Liver (tissue), 8 donors: ENCODE measurements at regions not wholly inside any gene's neighbourhood (a gene's known extent, or its start where the extent isn't known, plus 50 kb on each side); places are given as distances from the start of the nearest gene placed in this dataset.

Experiments
- DNase-seq: peaks from one replicate; pipeline ENCODE4 v3.0.0-alpha.2; 2017; ENCODE audit warnings: low spot score
- H3K27ac ChIP-seq, 2 donors: one replicate each; pipeline ENCODE4 v1.7.0; 2013; ENCODE audit warnings: inconsistent platforms in 2 of 2, low read length in 2 of 2, control low read depth in 1 of 2, low read depth in 1 of 2, mild to moderate bottlenecking in 1 of 2
- H3K27me3 ChIP-seq, 4 donors: one replicate each; pipeline versions ENCODE4 v1.6.1 to v1.7.0; 2013; ENCODE audit warnings: low read length in 3 of 4, inconsistent platforms in 1 of 4, mild to moderate bottlenecking in 1 of 4, moderate library complexity in 1 of 4; ENCODE audit not compliant: control insufficient read depth in 4 of 4, insufficient read depth in 4 of 4
- H3K36me3 ChIP-seq, 4 donors: one replicate each; pipeline versions ENCODE4 v1.6.1 to v1.7.0; 2013; ENCODE audit warnings: low read length in 3 of 4, mild to moderate bottlenecking in 3 of 4, low read depth in 1 of 4, moderate library complexity in 1 of 4; ENCODE audit not compliant: control insufficient read depth in 4 of 4, insufficient read depth in 3 of 4
- H3K4me1 ChIP-seq, 4 donors: one replicate each; pipeline versions ENCODE4 v1.6.1 to v1.7.0; 2013; ENCODE audit warnings: low read length in 3 of 4, mild to moderate bottlenecking in 3 of 4, moderate library complexity in 1 of 4; ENCODE audit not compliant: control insufficient read depth in 4 of 4, insufficient read depth in 4 of 4
- H3K4me3 ChIP-seq, 3 donors: one replicate each; pipeline versions ENCODE4 v1.6.1 to v1.7.0; 2013; ENCODE audit warnings: low read length in 3 of 3, control low read depth in 1 of 3, low read depth in 1 of 3, mild to moderate bottlenecking in 1 of 3
- H3K9ac ChIP-seq, 2 donors: one replicate each; pipeline ENCODE4 v1.7.0; 2013; ENCODE audit warnings: low read length in 2 of 2, mild to moderate bottlenecking in 2 of 2, moderate library complexity in 2 of 2, control low read depth in 1 of 2, low read depth in 1 of 2
- H3K9me3 ChIP-seq, 4 donors: one replicate each; pipeline versions ENCODE4 v1.6.1 to v1.7.0; 2013; ENCODE audit warnings: low read length in 3 of 4; ENCODE audit not compliant: control insufficient read depth in 4 of 4
- EGR1 ChIP-seq, 2 donors: IDR thresholded peaks; 2 replicates each; pipeline ENCODE4 v1.6.1; 2016 to 2018; ENCODE audit warnings: antibody characterized with exemption in 2 of 2, low read depth in 2 of 2
- FOXA2 ChIP-seq: IDR thresholded peaks from 2 replicates; pipeline ENCODE4 v1.6.1; 2016; ENCODE audit warnings: antibody characterized with exemption
- HNF4A ChIP-seq, 2 donors: conservative IDR thresholded peaks; 2 replicates each; pipeline ENCODE4 v1.6.1; 2016; ENCODE audit warnings: antibody characterized with exemption in 2 of 2, mild to moderate bottlenecking in 2 of 2
- JUND ChIP-seq, 2 donors: IDR thresholded peaks; 2 replicates each; pipeline ENCODE4 v1.6.1; 2016; ENCODE audit warnings: antibody characterized with exemption in 2 of 2
- NR2F2 ChIP-seq: IDR thresholded peaks from 2 replicates; pipeline ENCODE4 v1.6.1; 2016; ENCODE audit warnings: antibody characterized with exemption
- RAD21 ChIP-seq, 2 donors: IDR thresholded peaks; 2 replicates each; pipeline ENCODE4 v1.6.1; 2016; ENCODE audit warnings: antibody characterized with exemption in 2 of 2, mild to moderate bottlenecking in 2 of 2
- RXRA ChIP-seq, 2 donors: IDR thresholded peaks; 2 replicates each; pipeline ENCODE4 v1.6.1; 2017 to 2018; ENCODE audit warnings: antibody characterized with exemption in 2 of 2, mild to moderate bottlenecking in 1 of 2
- YY1 ChIP-seq: IDR thresholded peaks from 2 replicates; pipeline ENCODE4 v1.6.1; 2016; ENCODE audit warnings: antibody characterized with exemption, mild to moderate bottlenecking
- WGBS: extraction: QIAGEN DNeasy Blood & Tissue Kit; methylation state at CpG from one replicate; pipeline ENCODE4 v1.1.7; 2013; 5-methylcytosine and 5-hydroxymethylcytosine counted together
- TF ChIP-seq, protein P1 (sequence below): IDR thresholded peaks from 2 replicates; pipeline ENCODE4 v1.6.1; 2016; ENCODE audit warnings: antibody characterized with exemption
- TF ChIP-seq, protein P2 (sequence below): fragments of 150-350 bp; IDR thresholded peaks from 2 replicates; pipeline ENCODE4 v1.5.1; 2017; ENCODE audit warnings: improper control_type of control experiment, low read depth, low read length; ENCODE audit not compliant: missing input control
- TF ChIP-seq, protein P3 (sequence below): IDR thresholded peaks from 2 replicates; pipeline ENCODE4 v1.6.1; 2016; ENCODE audit warnings: antibody characterized with exemption, mild to moderate bottlenecking
- TF ChIP-seq, protein P4 (sequence below): IDR thresholded peaks from 2 replicates; pipeline ENCODE4 v1.6.1; 2016; ENCODE audit warnings: antibody characterized with exemption
- TF ChIP-seq, protein P5 (sequence below): IDR thresholded peaks from 2 replicates; pipeline ENCODE4 v1.6.1; 2016; ENCODE audit warnings: antibody characterized with exemption
- donor health status: healthy.
- donor health status: healthy.
- donor health status: healthy.
- donor health status: healthy.
- donor health status: healthy.

DNA sequence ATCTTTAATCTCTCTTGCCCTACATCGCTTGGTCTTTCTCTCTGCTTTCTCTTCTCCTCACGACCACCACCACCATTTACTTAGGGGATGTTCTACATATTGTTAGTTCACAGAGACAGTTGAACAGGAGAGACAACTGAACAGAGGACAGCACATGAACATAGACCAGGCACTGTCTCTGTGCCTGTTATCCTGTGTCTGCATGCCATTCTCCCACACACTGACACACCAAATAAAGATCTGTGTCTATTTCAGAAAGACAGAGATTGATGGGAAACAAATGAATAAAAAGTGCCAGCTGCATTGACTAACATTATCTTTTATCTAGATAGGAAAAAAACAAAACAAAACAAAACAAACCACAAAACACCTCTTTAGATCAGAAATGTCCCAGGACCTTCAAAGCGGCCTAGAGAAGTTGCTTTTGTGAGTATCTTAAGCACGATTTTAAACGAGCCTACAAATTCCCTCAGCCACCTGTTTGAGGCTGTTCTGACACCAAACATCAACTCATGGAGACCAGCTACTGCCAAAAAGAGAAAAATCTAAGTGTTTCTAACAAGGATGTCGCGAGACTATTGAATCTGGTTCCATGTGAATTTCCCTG, 77.6 kb upstream of the PARP11 start:
- WGBS: 80% methylated on average over 7 of the region's 7 CpGs
- no peaks in the 10 kb centered on the region for H3K36me3 ChIP-seq
- H3K27ac ChIP-seq: no peak overlapping the region
- H3K9ac ChIP-seq: no peak overlapping the region
- no peaks in the 10 kb centered on the region for H3K4me1 ChIP-seq
- DNase-seq: no peak
- H3K4me3 ChIP-seq: no peak overlapping the region
- TF ChIP-seq, protein P1, sequence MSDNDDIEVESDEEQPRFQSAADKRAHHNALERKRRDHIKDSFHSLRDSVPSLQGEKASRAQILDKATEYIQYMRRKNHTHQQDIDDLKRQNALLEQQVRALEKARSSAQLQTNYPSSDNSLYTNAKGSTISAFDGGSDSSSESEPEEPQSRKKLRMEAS: no peak
- H3K9me3 ChIP-seq: no peaks in the 10 kb centered on the region
- H3K27me3 ChIP-seq: no peaks in the 10 kb centered on the region

DNA sequence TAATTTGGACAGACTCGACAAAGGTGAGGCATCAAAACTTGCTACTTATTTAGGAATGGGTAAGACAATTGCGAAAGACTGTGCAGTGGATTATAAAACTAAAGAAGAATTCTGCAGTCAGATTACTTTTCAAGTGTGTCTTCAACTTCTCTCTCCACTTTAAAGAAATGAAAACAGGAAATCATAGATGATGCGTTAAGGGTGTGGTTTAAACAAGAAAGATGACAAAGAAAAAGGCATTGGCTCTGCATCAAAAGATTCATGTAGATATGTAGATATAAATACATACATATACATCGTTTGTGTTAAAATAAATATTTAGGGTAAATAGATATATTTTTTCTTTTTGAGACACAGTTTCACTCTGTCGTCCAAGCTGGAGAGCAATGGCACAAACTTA, 74.6 kb upstream of the PARP11 start:
- H3K27me3 ChIP-seq: no peaks in the 10 kb centered on the region
- no peaks in the 10 kb centered on the region for H3K4me1 ChIP-seq
- H3K4me3 ChIP-seq: no peak overlapping the region
- H3K9me3 ChIP-seq: no peaks in the 10 kb centered on the region
- TF ChIP-seq, protein P2, sequence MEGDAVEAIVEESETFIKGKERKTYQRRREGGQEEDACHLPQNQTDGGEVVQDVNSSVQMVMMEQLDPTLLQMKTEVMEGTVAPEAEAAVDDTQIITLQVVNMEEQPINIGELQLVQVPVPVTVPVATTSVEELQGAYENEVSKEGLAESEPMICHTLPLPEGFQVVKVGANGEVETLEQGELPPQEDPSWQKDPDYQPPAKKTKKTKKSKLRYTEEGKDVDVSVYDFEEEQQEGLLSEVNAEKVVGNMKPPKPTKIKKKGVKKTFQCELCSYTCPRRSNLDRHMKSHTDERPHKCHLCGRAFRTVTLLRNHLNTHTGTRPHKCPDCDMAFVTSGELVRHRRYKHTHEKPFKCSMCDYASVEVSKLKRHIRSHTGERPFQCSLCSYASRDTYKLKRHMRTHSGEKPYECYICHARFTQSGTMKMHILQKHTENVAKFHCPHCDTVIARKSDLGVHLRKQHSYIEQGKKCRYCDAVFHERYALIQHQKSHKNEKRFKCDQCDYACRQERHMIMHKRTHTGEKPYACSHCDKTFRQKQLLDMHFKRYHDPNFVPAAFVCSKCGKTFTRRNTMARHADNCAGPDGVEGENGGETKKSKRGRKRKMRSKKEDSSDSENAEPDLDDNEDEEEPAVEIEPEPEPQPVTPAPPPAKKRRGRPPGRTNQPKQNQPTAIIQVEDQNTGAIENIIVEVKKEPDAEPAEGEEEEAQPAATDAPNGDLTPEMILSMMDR: no peak
- 81% methylated on average over 5 of the region's 5 CpGs for WGBS
- H3K36me3 ChIP-seq: no peaks in the 10 kb centered on the region
- DNase-seq: no peak
- no peak overlapping the region for H3K9ac ChIP-seq
- H3K27ac ChIP-seq: no peak overlapping the region

DNA sequence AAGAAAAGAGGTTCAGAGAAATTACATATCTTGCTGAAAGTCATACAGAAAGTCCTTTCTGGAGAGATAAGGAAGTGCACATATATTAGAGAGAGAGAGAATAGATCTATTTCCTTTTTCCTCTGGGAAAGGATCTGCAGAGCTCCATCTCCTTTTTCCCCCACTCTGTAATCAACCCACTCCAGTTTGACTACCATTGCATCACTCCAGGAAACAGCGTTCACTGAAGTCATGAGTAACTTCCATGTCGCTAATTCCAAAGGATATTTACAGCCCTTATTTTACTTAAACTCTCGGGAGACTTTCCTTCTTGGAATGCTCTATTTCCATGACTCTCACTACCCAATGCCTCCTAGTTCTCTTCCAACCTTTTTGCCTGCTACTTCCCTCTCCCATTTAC, 72.5 kb upstream of the PARP11 start:
- H3K9me3 ChIP-seq: no peaks in the 10 kb centered on the region
- H3K27ac ChIP-seq: no peak overlapping the region
- 78% methylated on average over 3 of the region's 3 CpGs for WGBS
- no peak overlapping the region for H3K9ac ChIP-seq
- no peak for DNase-seq
- no peak overlapping the region for H3K4me3 ChIP-seq
- TF ChIP-seq, protein P1: no peak
- no peak for TF ChIP-seq EGR1 (IDR thresholded peaks at IDR 0.05; ENCODE audit: low read depth in 2 of 2)
- no peak for TF ChIP-seq RXRA (IDR thresholded peaks at IDR 0.05)
- TF ChIP-seq, protein P3, sequence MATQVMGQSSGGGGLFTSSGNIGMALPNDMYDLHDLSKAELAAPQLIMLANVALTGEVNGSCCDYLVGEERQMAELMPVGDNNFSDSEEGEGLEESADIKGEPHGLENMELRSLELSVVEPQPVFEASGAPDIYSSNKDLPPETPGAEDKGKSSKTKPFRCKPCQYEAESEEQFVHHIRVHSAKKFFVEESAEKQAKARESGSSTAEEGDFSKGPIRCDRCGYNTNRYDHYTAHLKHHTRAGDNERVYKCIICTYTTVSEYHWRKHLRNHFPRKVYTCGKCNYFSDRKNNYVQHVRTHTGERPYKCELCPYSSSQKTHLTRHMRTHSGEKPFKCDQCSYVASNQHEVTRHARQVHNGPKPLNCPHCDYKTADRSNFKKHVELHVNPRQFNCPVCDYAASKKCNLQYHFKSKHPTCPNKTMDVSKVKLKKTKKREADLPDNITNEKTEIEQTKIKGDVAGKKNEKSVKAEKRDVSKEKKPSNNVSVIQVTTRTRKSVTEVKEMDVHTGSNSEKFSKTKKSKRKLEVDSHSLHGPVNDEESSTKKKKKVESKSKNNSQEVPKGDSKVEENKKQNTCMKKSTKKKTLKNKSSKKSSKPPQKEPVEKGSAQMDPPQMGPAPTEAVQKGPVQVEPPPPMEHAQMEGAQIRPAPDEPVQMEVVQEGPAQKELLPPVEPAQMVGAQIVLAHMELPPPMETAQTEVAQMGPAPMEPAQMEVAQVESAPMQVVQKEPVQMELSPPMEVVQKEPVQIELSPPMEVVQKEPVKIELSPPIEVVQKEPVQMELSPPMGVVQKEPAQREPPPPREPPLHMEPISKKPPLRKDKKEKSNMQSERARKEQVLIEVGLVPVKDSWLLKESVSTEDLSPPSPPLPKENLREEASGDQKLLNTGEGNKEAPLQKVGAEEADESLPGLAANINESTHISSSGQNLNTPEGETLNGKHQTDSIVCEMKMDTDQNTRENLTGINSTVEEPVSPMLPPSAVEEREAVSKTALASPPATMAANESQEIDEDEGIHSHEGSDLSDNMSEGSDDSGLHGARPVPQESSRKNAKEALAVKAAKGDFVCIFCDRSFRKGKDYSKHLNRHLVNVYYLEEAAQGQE: no peak
- TF ChIP-seq NR2F2: no peak
- TF ChIP-seq HNF4A (conservative IDR thresholded peaks at IDR 0.05): no peak
- TF ChIP-seq, protein P4, sequence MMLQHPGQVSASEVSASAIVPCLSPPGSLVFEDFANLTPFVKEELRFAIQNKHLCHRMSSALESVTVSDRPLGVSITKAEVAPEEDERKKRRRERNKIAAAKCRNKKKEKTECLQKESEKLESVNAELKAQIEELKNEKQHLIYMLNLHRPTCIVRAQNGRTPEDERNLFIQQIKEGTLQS: no peak
- TF ChIP-seq, protein P5, sequence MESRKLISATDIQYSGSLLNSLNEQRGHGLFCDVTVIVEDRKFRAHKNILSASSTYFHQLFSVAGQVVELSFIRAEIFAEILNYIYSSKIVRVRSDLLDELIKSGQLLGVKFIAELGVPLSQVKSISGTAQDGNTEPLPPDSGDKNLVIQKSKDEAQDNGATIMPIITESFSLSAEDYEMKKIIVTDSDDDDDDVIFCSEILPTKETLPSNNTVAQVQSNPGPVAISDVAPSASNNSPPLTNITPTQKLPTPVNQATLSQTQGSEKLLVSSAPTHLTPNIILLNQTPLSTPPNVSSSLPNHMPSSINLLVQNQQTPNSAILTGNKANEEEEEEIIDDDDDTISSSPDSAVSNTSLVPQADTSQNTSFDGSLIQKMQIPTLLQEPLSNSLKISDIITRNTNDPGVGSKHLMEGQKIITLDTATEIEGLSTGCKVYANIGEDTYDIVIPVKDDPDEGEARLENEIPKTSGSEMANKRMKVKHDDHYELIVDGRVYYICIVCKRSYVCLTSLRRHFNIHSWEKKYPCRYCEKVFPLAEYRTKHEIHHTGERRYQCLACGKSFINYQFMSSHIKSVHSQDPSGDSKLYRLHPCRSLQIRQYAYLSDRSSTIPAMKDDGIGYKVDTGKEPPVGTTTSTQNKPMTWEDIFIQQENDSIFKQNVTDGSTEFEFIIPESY: no peak
- TF ChIP-seq YY1: no peak
- no peak for TF ChIP-seq JUND (IDR thresholded peaks at IDR 0.05)
- no peak for TF ChIP-seq FOXA2
- TF ChIP-seq RAD21 (IDR thresholded peaks at IDR 0.05): no peak
- no peaks in the 10 kb centered on the region for H3K36me3 ChIP-seq
- H3K4me1 ChIP-seq: no peaks in the 10 kb centered on the region
- no peaks in the 10 kb centered on the region for H3K27me3 ChIP-seq
